ENCODE measurements at regions not wholly inside any gene's neighbourhood (a gene's known extent, or its start where the extent isn't known, plus 50 kb on each side); places are given as distances from the start of the nearest gene placed in this dataset.

GRCh38 chr9:82080265-82080664 is 91.7 kb downstream of the SPATA31D1 start:
- H3K27me3 Mint-ChIP-seq (ENCODE audit: low read depth), result no peaks in the 10 kb centered on the region
- no peak for TF ChIP-seq CTCF (IDR thresholded peaks at IDR 0.05; ENCODE audit: unreplicated experiment in 3 of 3)
- H3K9me3 Mint-ChIP-seq, result no peaks in the 10 kb centered on the region
- H3K36me3 Mint-ChIP-seq (ENCODE audit: low read depth), result no peaks in the 10 kb centered on the region
- no peak overlapping the region for H3K4me3 Mint-ChIP-seq
- H3K4me1 Mint-ChIP-seq, result no peaks in the 10 kb centered on the region
- H3K27ac Mint-ChIP-seq, result no peak overlapping the region

GRCh38 chr9:82081496-82081895 is 92.9 kb downstream of the SPATA31D1 start:
- no peak for TF ChIP-seq CTCF (IDR thresholded peaks at IDR 0.05; ENCODE audit: unreplicated experiment in 3 of 3)
- Mint-ChIP-seq H3K27me3 (ENCODE audit: low read depth) (no peaks in the 10 kb centered on the region), H3K9me3 (no peaks in the 10 kb centered on the region), H3K27ac (no peak overlapping the region), H3K36me3 (ENCODE audit: low read depth) (no peaks in the 10 kb centered on the region), H3K4me3 (no peak overlapping the region), H3K4me1 (no peaks in the 10 kb centered on the region)

- Mint-ChIP-seq H3K9me3 (no peaks in the 10 kb centered on the region), H3K4me1 (no peaks in the 10 kb centered on the region), H3K27me3 (ENCODE audit: low read depth) (no peaks in the 10 kb centered on the region), H3K36me3 (ENCODE audit: low read depth) (no peaks in the 10 kb centered on the region), H3K27ac (no peak overlapping the region), H3K4me3 (no peak overlapping the region)
- TF ChIP-seq CTCF (IDR thresholded peaks at IDR 0.05; ENCODE audit: unreplicated experiment in 3 of 3), result no peak
These were observed 94.0 kb downstream of the SPATA31D1 start for GRCh38 chr9:82082563-82082962.

GRCh38 chr9:82088591-82088990 is 100.0 kb downstream of the SPATA31D1 start:
- no peak overlapping the region for H3K4me3 Mint-ChIP-seq
- H3K27ac Mint-ChIP-seq, result no peak overlapping the region
- H3K9me3 Mint-ChIP-seq, result no peaks in the 10 kb centered on the region
- H3K27me3 Mint-ChIP-seq (ENCODE audit: low read depth), result no peaks in the 10 kb centered on the region
- no peaks in the 10 kb centered on the region for H3K4me1 Mint-ChIP-seq
- no peak for TF ChIP-seq CTCF (IDR thresholded peaks at IDR 0.05; ENCODE audit: unreplicated experiment in 3 of 3)
- no peaks in the 10 kb centered on the region for H3K36me3 Mint-ChIP-seq (ENCODE audit: low read depth)

GRCh38 chr9:82090046-82090445 is 101.5 kb downstream of the SPATA31D1 start:
- TF ChIP-seq CTCF (IDR thresholded peaks at IDR 0.05; ENCODE audit: unreplicated experiment in 3 of 3), result no peak
- Mint-ChIP-seq H3K4me3 (no peak overlapping the region), H3K9me3 (no peaks in the 10 kb centered on the region), H3K4me1 (no peaks in the 10 kb centered on the region), H3K36me3 (ENCODE audit: low read depth) (no peaks in the 10 kb centered on the region), H3K27me3 (ENCODE audit: low read depth) (no peaks in the 10 kb centered on the region), H3K27ac (no peak overlapping the region)

GRCh38 chr9:82091100-82091499 is 102.5 kb downstream of the SPATA31D1 start:
- Mint-ChIP-seq H3K4me1 (no peaks in the 10 kb centered on the region), H3K27ac (no peak overlapping the region), H3K36me3 (ENCODE audit: low read depth) (no peaks in the 10 kb centered on the region), H3K4me3 (no peak overlapping the region), H3K27me3 (ENCODE audit: low read depth) (no peaks in the 10 kb centered on the region), H3K9me3 (no peaks in the 10 kb centered on the region)
- TF ChIP-seq CTCF (IDR thresholded peaks at IDR 0.05; ENCODE audit: unreplicated experiment in 3 of 3), result no peak

Measured in nephron (organoid).